ENCODE measurements at regions not wholly inside any gene's neighbourhood (a gene's known extent, or its start where the extent isn't known, plus 50 kb on each side); places are given as distances from the start of the nearest gene placed in this dataset.

DNA sequence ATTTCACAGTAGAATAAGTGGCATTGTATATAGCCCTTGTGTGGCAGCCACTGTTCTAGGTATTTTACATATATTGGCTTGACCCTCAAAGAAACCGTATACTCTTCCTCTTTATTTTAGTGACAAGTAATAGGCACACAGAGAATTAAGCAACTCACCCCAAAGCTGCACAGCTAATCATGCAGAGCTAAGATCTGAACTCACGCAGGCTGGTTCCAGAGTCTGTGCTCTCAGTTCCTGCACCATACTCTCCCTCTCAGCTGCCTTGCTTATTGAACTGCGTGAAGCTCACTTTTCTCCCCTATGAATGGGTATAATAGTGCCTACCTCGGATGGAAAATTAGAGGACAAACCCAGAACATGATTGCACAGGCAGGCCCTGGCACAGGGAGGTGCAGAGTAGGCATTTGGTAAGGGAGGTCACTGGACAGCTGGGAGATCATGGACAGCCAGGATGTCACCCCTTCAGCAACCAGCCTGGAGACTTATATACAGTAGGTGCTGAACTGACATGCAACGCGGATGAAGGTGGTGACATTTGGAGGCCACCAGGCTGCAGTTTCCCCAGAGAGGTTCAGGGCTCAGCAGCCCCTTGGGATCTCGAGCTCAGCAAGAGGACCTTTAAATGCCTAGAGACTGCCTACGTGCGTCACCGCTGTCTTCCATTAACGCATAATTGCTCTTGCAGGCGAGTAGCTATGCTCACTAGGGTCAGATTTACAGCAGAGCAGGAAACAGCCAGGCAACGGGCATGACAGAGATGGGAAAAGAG lies 78.4 kb upstream of the TP53I11 start:
- DNase-seq: peak; percentile 44
- intact Hi-C loops (cut with micrococcal nuclease): loop anchor here (10.0 kb wide), 1 partner anchor 74 kb away; the partner anchor contains the start of gene TP53I11
- H3K36me3 ChIP-seq: no peaks in the 10 kb centered on the region
- H3K9me3 ChIP-seq (replicated peaks): no peaks in the 10 kb centered on the region
- peak overlapping the region; percentile 69 for H3K27ac ChIP-seq (replicated peaks)
- peaks cover 37% of the 10 kb centered on the region for H3K4me1 ChIP-seq
- no peak overlapping the region for H3K4me3 ChIP-seq
- H3K27me3 ChIP-seq (ENCODE audit: low read depth): no peaks in the 10 kb centered on the region
- TF ChIP-seq, protein P1, sequence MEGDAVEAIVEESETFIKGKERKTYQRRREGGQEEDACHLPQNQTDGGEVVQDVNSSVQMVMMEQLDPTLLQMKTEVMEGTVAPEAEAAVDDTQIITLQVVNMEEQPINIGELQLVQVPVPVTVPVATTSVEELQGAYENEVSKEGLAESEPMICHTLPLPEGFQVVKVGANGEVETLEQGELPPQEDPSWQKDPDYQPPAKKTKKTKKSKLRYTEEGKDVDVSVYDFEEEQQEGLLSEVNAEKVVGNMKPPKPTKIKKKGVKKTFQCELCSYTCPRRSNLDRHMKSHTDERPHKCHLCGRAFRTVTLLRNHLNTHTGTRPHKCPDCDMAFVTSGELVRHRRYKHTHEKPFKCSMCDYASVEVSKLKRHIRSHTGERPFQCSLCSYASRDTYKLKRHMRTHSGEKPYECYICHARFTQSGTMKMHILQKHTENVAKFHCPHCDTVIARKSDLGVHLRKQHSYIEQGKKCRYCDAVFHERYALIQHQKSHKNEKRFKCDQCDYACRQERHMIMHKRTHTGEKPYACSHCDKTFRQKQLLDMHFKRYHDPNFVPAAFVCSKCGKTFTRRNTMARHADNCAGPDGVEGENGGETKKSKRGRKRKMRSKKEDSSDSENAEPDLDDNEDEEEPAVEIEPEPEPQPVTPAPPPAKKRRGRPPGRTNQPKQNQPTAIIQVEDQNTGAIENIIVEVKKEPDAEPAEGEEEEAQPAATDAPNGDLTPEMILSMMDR (IDR thresholded peaks at IDR 0.05; ENCODE audit: borderline replicate concordance): no peak

DNA sequence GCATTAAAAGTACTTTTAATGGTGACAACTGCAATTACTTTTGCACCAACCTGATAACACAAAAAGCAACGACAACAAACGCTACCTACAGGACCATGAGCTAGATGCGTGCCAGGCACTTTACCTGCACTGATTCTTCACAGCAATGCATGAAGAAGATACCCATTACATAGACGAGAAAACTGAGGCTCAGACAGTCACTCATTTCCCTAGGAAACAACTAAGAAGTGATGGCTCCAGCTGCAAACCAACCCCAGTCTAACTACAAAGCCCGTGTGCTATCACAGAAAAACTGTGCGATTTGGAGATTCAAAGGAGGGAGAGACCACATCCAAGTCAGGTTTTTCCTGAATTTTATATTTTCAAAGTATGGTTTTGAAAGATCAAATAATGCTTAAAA lies 80.1 kb upstream of the TP53I11 start:
- Histone ChIP-seq H3K27me3 (ENCODE audit: low read depth) (no peaks in the 10 kb centered on the region), H3K36me3 (no peaks in the 10 kb centered on the region), H3K4me3 (no peak overlapping the region), H3K9me3 (replicated peaks) (no peaks in the 10 kb centered on the region), H3K4me1 (peaks cover 27% of the 10 kb centered on the region), H3K27ac (replicated peaks) (no peak overlapping the region)
- TF ChIP-seq, protein P1 (IDR thresholded peaks at IDR 0.05; ENCODE audit: borderline replicate concordance): no peak
- intact Hi-C loops (cut with micrococcal nuclease): no loop called here
- no peak for DNase-seq

DNA sequence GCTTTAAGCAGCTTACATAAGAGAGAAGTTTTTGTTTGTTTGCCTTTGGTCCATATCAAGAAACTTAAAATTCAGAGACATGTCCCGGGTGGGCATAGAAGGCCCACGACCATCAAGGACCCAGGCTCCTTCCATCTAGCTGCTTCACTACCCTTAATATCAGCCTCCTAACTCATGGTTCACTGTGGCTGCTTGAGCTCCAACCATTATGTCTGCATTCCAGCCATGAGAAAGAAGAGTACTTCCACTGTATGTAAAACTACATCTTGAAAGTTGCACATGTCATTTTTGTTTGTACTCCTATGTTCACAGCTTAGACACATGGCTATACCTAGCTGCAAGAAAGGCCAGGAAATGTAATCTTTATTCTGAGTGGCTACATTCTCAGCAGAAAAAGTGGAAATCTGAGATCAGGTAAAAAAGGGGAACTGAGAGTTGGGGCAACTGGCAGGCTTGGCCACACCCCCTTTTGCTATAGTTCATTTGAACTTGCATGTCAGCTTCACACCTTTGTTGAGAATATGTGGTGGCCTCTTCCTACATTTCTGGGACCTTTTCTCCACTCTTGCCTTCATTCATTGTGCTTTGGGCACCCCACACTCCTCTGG lies 81.3 kb upstream of the TP53I11 start:
- intact Hi-C loops (cut with micrococcal nuclease): no loop called here
- TF ChIP-seq, protein P1 (IDR thresholded peaks at IDR 0.05; ENCODE audit: borderline replicate concordance): no peak
- no peak for DNase-seq
- H3K9me3 ChIP-seq (replicated peaks): no peaks in the 10 kb centered on the region
- no peaks in the 10 kb centered on the region for H3K36me3 ChIP-seq
- no peak overlapping the region for H3K27ac ChIP-seq (replicated peaks)
- H3K4me1 ChIP-seq: peaks cover 15% of the 10 kb centered on the region
- H3K4me3 ChIP-seq: no peak overlapping the region
- no peaks in the 10 kb centered on the region for H3K27me3 ChIP-seq (ENCODE audit: low read depth)

DNA sequence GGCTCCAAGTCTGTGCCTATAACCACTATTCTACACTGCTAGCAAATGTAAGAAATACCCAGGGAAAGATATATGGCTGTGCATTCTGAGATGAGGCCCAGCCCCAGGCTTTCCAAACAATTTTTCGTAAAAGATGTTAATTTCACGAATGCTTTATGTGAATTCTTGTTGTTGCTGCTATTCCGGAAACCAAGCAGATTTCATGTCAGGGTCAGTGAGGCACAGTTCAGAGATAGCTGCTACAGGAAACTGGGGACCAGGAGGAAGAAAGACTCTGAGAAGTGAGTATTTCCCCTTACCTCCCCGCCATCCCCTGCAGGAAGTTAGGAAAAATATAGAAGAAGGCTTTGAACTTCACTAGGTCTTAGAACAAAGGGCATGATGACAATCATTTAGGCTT lies 84.7 kb upstream of the TP53I11 start:
- Histone ChIP-seq H3K36me3 (no peaks in the 10 kb centered on the region), H3K27me3 (ENCODE audit: low read depth) (no peaks in the 10 kb centered on the region), H3K9me3 (replicated peaks) (peaks cover 18% of the 10 kb centered on the region), H3K4me3 (no peak overlapping the region), H3K4me1 (no peaks in the 10 kb centered on the region), H3K27ac (replicated peaks) (no peak overlapping the region)
- DNase-seq: no peak
- intact Hi-C loops (cut with micrococcal nuclease): no loop called here
- TF ChIP-seq, protein P1 (IDR thresholded peaks at IDR 0.05; ENCODE audit: borderline replicate concordance): no peak

DNA sequence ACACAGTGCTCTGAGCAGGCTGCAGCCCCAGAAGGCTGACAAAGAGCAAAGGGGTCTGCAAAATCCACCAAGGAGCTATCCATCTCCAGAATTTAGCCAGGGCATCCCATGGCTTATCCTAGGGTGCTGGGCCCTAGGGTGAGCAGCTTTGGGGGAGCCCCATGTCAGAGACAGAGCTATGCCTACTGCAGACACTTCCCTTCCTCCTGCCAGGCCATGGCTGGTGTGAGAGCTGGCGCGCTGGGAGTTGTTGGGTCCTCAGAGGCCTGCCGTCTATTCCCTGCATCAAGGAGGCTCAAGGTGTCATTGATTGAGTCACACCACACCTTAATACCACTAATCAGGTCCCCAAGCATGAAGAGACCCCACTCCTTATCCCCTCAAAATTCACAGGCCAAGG lies 85.3 kb upstream of the TP53I11 start:
- no peaks in the 10 kb centered on the region for H3K27me3 ChIP-seq (ENCODE audit: low read depth)
- peaks cover 18% of the 10 kb centered on the region for H3K9me3 ChIP-seq (replicated peaks)
- TF ChIP-seq, protein P1 (IDR thresholded peaks at IDR 0.05; ENCODE audit: borderline replicate concordance): no peak
- H3K36me3 ChIP-seq: no peaks in the 10 kb centered on the region
- H3K4me3 ChIP-seq: no peak overlapping the region
- DNase-seq: no peak
- H3K4me1 ChIP-seq: no peaks in the 10 kb centered on the region
- no peak overlapping the region for H3K27ac ChIP-seq (replicated peaks)
- intact Hi-C loops (cut with micrococcal nuclease): no loop called here

Data from left ventricle myocardium inferior (tissue), 1 donor.